ENCODE measurements at regions not wholly inside any gene's neighbourhood (a gene's known extent, or its start where the extent isn't known, plus 50 kb on each side); places are given as distances from the start of the nearest gene placed in this dataset.

GRCh38 chr17:70780031-70780430 lies 610.7 kb downstream of the KCNJ2 start:
- DNase-seq (ENCODE audit: low read depth, low spot score): no peak

GRCh38 chr17:70786081-70786480 lies 616.7 kb downstream of the KCNJ2 start:
- TF ChIP-seq EZH2 (IDR thresholded peaks at IDR 0.05; ENCODE audit: low read length): no peak
- TF ChIP-seq, protein P1, sequence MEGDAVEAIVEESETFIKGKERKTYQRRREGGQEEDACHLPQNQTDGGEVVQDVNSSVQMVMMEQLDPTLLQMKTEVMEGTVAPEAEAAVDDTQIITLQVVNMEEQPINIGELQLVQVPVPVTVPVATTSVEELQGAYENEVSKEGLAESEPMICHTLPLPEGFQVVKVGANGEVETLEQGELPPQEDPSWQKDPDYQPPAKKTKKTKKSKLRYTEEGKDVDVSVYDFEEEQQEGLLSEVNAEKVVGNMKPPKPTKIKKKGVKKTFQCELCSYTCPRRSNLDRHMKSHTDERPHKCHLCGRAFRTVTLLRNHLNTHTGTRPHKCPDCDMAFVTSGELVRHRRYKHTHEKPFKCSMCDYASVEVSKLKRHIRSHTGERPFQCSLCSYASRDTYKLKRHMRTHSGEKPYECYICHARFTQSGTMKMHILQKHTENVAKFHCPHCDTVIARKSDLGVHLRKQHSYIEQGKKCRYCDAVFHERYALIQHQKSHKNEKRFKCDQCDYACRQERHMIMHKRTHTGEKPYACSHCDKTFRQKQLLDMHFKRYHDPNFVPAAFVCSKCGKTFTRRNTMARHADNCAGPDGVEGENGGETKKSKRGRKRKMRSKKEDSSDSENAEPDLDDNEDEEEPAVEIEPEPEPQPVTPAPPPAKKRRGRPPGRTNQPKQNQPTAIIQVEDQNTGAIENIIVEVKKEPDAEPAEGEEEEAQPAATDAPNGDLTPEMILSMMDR (optimal IDR thresholded peaks at IDR 0.05 in 1 of 3, IDR thresholded peaks at IDR 0.05 in 1 of 3, conservative IDR thresholded peaks at IDR 0.05 in 1 of 3; ENCODE audit: extremely low read depth in 1 of 3, insufficient read depth in 2 of 3, low read length in 3 of 3): no peak
- Histone ChIP-seq H3K9ac (ENCODE audit: control insufficient read depth, extremely low read depth, insufficient read depth, low read length) (no peak overlapping the region), H3K79me2 (ENCODE audit: control insufficient read depth, insufficient read depth, low read length) (no peaks in the 10 kb centered on the region), H3K9me1 (ENCODE audit: control insufficient read depth, extremely low read depth, insufficient read depth, low read length) (no peaks in the 10 kb centered on the region), H2AFZ (ENCODE audit: control insufficient read depth, low read length) (no peak overlapping the region), H3K9me3 (ENCODE audit: control insufficient read depth, low read depth, low read length) (no peaks in the 10 kb centered on the region), H3K4me1 (ENCODE audit: control insufficient read depth, extremely low read depth, insufficient read depth, low read length) (no peaks in the 10 kb centered on the region), H3K27me3 (ENCODE audit: control insufficient read depth, extremely low read depth, insufficient read depth, low read length) (no peaks in the 10 kb centered on the region), H3K36me3 (ENCODE audit: control insufficient read depth in 2 of 2, extremely low read depth in 1 of 2, insufficient read depth in 2 of 2, low read length in 2 of 2) (no peaks in the 10 kb centered on the region), H4K20me1 (ENCODE audit: control insufficient read depth, extremely low read depth, insufficient read depth, low read length) (no peaks in the 10 kb centered on the region), H3K4me3 (ENCODE audit: control insufficient read depth in 2 of 3, extremely low read depth in 1 of 3, insufficient read depth in 2 of 3, low read depth in 1 of 3, low read length in 3 of 3) (no peak overlapping the region), H3K27ac (ENCODE audit: control insufficient read depth, insufficient read depth, low read length) (no peak overlapping the region), H3K4me2 (ENCODE audit: control insufficient read depth, extremely low read depth, insufficient read depth, low read depth, low read length) (no peak overlapping the region)
- FAIRE-seq (no peak), DNase-seq (ENCODE audit: low read depth, low spot score) (no peak)
- dilution Hi-C loops (cut with MboI; ENCODE audit: extremely low pct_ligation_motif_present, low sequenced_read_pairs): no loop called here

More at GRCh38 chr17:70780031-70780430, 610.7 kb downstream of the KCNJ2 start:
- no peak overlapping the region for H3K27ac ChIP-seq (ENCODE audit: control insufficient read depth, insufficient read depth, low read length)
- H3K9me1 ChIP-seq (ENCODE audit: control insufficient read depth, extremely low read depth, insufficient read depth, low read length): no peaks in the 10 kb centered on the region
- TF ChIP-seq, protein P1 (optimal IDR thresholded peaks at IDR 0.05 in 1 of 3, IDR thresholded peaks at IDR 0.05 in 1 of 3, conservative IDR thresholded peaks at IDR 0.05 in 1 of 3; ENCODE audit: extremely low read depth in 1 of 3, insufficient read depth in 2 of 3, low read length in 3 of 3): no peak
- no peak for TF ChIP-seq EZH2 (IDR thresholded peaks at IDR 0.05; ENCODE audit: low read length)
- no peak overlapping the region for H3K9ac ChIP-seq (ENCODE audit: control insufficient read depth, extremely low read depth, insufficient read depth, low read length)
- H3K36me3 ChIP-seq (ENCODE audit: control insufficient read depth in 2 of 2, extremely low read depth in 1 of 2, insufficient read depth in 2 of 2, low read length in 2 of 2): no peaks in the 10 kb centered on the region
- H3K27me3 ChIP-seq (ENCODE audit: control insufficient read depth, extremely low read depth, insufficient read depth, low read length): no peaks in the 10 kb centered on the region
- no peaks in the 10 kb centered on the region for H3K79me2 ChIP-seq (ENCODE audit: control insufficient read depth, insufficient read depth, low read length)
- no peaks in the 10 kb centered on the region for H4K20me1 ChIP-seq (ENCODE audit: control insufficient read depth, extremely low read depth, insufficient read depth, low read length)
- no peak overlapping the region for H3K4me3 ChIP-seq (ENCODE audit: control insufficient read depth in 2 of 3, extremely low read depth in 1 of 3, insufficient read depth in 2 of 3, low read depth in 1 of 3, low read length in 3 of 3)
- H3K9me3 ChIP-seq (ENCODE audit: control insufficient read depth, low read depth, low read length): no peaks in the 10 kb centered on the region
- no peak overlapping the region for H2AFZ ChIP-seq (ENCODE audit: control insufficient read depth, low read length)
- dilution Hi-C loops (cut with MboI; ENCODE audit: extremely low pct_ligation_motif_present, low sequenced_read_pairs): no loop called here
- no peak overlapping the region for H3K4me2 ChIP-seq (ENCODE audit: control insufficient read depth, extremely low read depth, insufficient read depth, low read depth, low read length)
- no peaks in the 10 kb centered on the region for H3K4me1 ChIP-seq (ENCODE audit: control insufficient read depth, extremely low read depth, insufficient read depth, low read length)
- FAIRE-seq: no peak

Data from keratinocyte (primary cell).